Mesenchymal stem cell (in vitro differentiated cells and primary cell): ENCODE measurements at regions not wholly inside any gene's neighbourhood (a gene's known extent, or its start where the extent isn't known, plus 50 kb on each side); places are given as distances from the start of the nearest gene placed in this dataset.
"Not testable (repeated sequence)": the region's sequence is repeated elsewhere in the genome, so short reads cannot be mapped to it uniquely, and the experiment has no call there.

ENCODE experiments used
- DNase-seq: peaks from one replicate; pipeline ENCODE4 v3.0.0-alpha.2; 2013
- H2AFZ ChIP-seq: one replicate; pipeline ENCODE4 v1.6.1; 2013; ENCODE audit warnings: low read depth, mild to moderate bottlenecking, control low read depth, inconsistent platforms, low read length, moderate library complexity
- H2AK5ac ChIP-seq: 2 replicates; pipeline ENCODE4 v1.6.1; 2013; ENCODE audit warnings: low read length, moderate library complexity, mild to moderate bottlenecking, inconsistent platforms; ENCODE audit not compliant: severe bottlenecking
- H2BK120ac ChIP-seq: one replicate; pipeline ENCODE4 v1.6.1; 2013; ENCODE audit warnings: low read depth, mild to moderate bottlenecking, inconsistent platforms, low read length, moderate library complexity
- H2BK12ac ChIP-seq, 2 experiments: one replicate each; pipeline ENCODE4 v1.6.1; 2013; ENCODE audit warnings: inconsistent platforms in 2 of 2, low read length in 2 of 2, mild to moderate bottlenecking in 2 of 2, moderate library complexity in 2 of 2, control low read depth in 1 of 2
- H2BK15ac ChIP-seq: one replicate; pipeline ENCODE4 v1.6.1; 2013; ENCODE audit warnings: mild to moderate bottlenecking, low read depth, inconsistent platforms; ENCODE audit not compliant: poor library complexity, severe bottlenecking
- H2BK5ac ChIP-seq: 2 replicates; pipeline ENCODE4 v1.6.1; 2013; ENCODE audit warnings: low read depth, mild to moderate bottlenecking, low read length, control low read depth, inconsistent platforms; ENCODE audit not compliant: poor library complexity, severe bottlenecking
- H3K14ac ChIP-seq, 2 experiments: one replicate each; pipeline ENCODE4 v1.6.1; 2013; ENCODE audit warnings: inconsistent platforms in 2 of 2, low read length in 2 of 2, control low read depth in 1 of 2, mild to moderate bottlenecking in 1 of 2, moderate library complexity in 1 of 2
- H3K18ac ChIP-seq, 2 experiments: one replicate each; pipeline ENCODE4 v1.6.1; 2013; ENCODE audit warnings: inconsistent platforms in 2 of 2, low read length in 2 of 2, control low read depth in 1 of 2, low read depth in 1 of 2, mild to moderate bottlenecking in 1 of 2
- H3K23ac ChIP-seq, 2 experiments: one replicate each; pipeline ENCODE4 v1.6.1; 2013; ENCODE audit warnings: inconsistent platforms in 2 of 2, low read length in 2 of 2, mild to moderate bottlenecking in 2 of 2, moderate library complexity in 2 of 2, control low read depth in 1 of 2
- H3K27ac ChIP-seq: 2 replicates; pipeline ENCODE4 v1.5.1; 2013; ENCODE audit warnings: mild to moderate bottlenecking, moderate library complexity, low read length, control low read depth, inconsistent platforms; ENCODE audit not compliant: poor library complexity, severe bottlenecking
- H3K27me3 ChIP-seq, 2 experiments: 2 replicates each; pipeline versions ENCODE4 v1.6.1 to v1.7.0; 2013; ENCODE audit warnings: low read length in 2 of 2, mild to moderate bottlenecking in 2 of 2, moderate library complexity in 2 of 2, control low read depth in 1 of 2, inconsistent platforms in 1 of 2; ENCODE audit not compliant: control insufficient read depth in 1 of 2, insufficient read depth in 1 of 2
- H3K36me3 ChIP-seq, 2 experiments: 2 replicates each; pipeline versions ENCODE4 v1.6.1 to v1.7.0; 2013; ENCODE audit warnings: low read length in 2 of 2, control low read depth in 1 of 2, inconsistent platforms in 1 of 2, low read depth in 1 of 2, mild to moderate bottlenecking in 1 of 2; ENCODE audit not compliant: insufficient read depth in 2 of 2, control insufficient read depth in 1 of 2
- H3K4ac ChIP-seq, 2 experiments: one replicate each; pipeline ENCODE4 v1.6.1; 2013; ENCODE audit warnings: inconsistent platforms in 2 of 2, low read length in 2 of 2, mild to moderate bottlenecking in 2 of 2, moderate library complexity in 2 of 2, control low read depth in 1 of 2, low read depth in 1 of 2
- H3K4me1 ChIP-seq: 2 replicates; pipeline ENCODE4 v1.6.1; 2013; ENCODE audit warnings: low read depth, low read length, control low read depth; ENCODE audit not compliant: control insufficient read depth, insufficient read depth
- H3K4me2 ChIP-seq: 2 replicates; pipeline ENCODE4 v1.6.1; 2013; ENCODE audit warnings: low read length, mild to moderate bottlenecking, inconsistent platforms; ENCODE audit not compliant: poor library complexity, severe bottlenecking
- H3K4me3 ChIP-seq, 2 experiments: 2 replicates each; pipeline versions ENCODE4 v1.5.1 to v1.7.0; 2013; ENCODE audit warnings: low read length in 2 of 2, mild to moderate bottlenecking in 2 of 2, control low read depth in 1 of 2, low read depth in 1 of 2; ENCODE audit not compliant: insufficient read depth in 1 of 2
- H3K79me1 ChIP-seq: replicated peaks from 2 replicates; pipeline ENCODE4 v1.6.1; 2013; ENCODE audit warnings: mild to moderate bottlenecking, control low read depth, low read length, inconsistent platforms; ENCODE audit not compliant: poor library complexity, severe bottlenecking
- H3K9ac ChIP-seq: 2 replicates; pipeline ENCODE4 v1.7.0; 2013; ENCODE audit warnings: mild to moderate bottlenecking, low read length, moderate library complexity
- H3K9me3 ChIP-seq: 2 replicates; pipeline ENCODE4 v1.7.0; 2013; ENCODE audit warnings: mild to moderate bottlenecking, low read length; ENCODE audit not compliant: control insufficient read depth
- H4K8ac ChIP-seq: one replicate; pipeline ENCODE4 v1.6.1; 2013; ENCODE audit warnings: inconsistent platforms, mild to moderate bottlenecking, low read length, moderate library complexity
- H4K91ac ChIP-seq: one replicate; pipeline ENCODE4 v1.6.1; 2013; ENCODE audit warnings: mild to moderate bottlenecking, low read length, inconsistent platforms
- WGBS: methylation state at CpG from one replicate; pipeline ENCODE4 v1.1.7; 2013; ENCODE audit warnings: mixed read lengths; 5-methylcytosine and 5-hydroxymethylcytosine counted together

DNA sequence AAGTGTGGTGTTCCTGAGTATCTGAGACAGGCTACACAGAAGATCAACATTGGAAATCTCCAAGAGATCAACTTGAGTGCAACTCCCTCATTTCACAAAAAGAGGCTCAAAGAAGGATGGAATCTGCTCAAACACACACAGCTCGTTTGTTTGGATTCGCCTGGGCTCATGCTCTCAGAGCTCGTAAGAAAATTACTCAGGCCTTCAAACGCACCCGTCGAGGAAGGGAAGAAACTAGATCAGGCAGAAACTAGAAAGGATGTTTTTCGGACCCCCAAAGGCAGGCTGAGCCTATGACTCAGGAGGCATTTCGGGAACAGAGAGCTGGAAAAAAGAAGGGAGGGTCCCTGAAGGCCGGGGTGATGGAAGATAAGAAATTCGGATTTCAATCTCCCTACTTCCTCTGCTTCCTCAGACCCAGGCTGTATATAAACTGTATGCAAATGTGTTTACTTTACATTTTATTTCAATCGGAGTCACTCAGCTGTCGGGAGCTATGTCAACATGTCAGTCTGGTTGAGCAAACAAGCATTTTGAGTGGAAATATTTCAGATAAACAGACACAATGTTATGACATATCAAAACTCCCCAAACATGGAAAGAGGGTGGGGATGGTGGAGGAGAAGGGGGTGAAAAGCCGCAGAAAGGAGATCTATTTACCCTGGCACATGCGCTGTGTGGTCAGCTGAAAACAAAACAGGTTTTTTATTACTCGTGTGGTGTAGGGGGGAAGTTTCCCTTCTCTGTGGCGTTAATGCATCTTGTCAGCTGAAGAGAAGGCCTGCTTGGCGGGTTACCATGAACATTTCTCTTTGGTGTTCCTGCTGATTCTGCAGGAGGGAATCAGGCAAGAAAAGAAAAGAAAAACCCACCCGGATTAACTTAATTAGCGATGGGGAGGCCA, 129.1 kb upstream of the TBX3 start:
- Histone ChIP-seq H3K14ac (no peak overlapping the region), H3K4me3 (no peak overlapping the region), H2BK15ac (no peak overlapping the region), H3K23ac (no peak overlapping the region), H3K9me3 (no peaks in the 10 kb centered on the region), H3K79me1 (no peaks in the 10 kb centered on the region), H3K18ac (no peak overlapping the region), H3K4me2 (no peak overlapping the region), H2AK5ac (no peak overlapping the region), H3K27me3 (no peaks in the 10 kb centered on the region), H3K27ac (no peak overlapping the region), H4K8ac (peak overlapping the region; percentile 36), H4K91ac (no peak overlapping the region), H3K36me3 (no peaks in the 10 kb centered on the region), H3K9ac (no peak overlapping the region), H2AFZ (no peak overlapping the region), H2BK120ac (no peak overlapping the region), H3K4ac (peak overlapping the region in 1 of 2 experiments; percentile 59), H2BK12ac (no peak overlapping the region), H3K4me1 (no peaks in the 10 kb centered on the region), H2BK5ac (no peak overlapping the region)
- WGBS: 30% methylated on average over 16 of the region's 19 CpGs
- DNase-seq: peak; percentile 82

DNA sequence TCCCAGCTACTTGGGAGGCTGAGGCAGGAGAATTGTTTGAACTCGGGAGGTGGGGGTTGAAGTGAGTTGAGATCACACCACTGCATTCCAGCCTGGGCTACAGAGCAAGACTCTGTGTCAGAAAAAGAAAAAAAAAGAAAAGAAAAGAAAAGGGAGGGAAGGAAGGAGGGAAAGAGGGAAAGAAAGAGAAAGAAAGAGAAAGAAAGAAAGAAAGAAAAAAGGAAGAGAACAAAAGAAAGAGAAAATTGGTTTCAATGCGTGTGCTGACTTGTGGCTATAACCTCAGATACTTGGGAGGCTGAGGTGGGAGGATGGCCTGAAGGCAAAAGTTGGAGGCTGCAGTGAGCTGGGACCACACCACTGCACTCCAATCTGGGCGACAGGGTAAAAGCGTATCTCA, 128.4 kb upstream of the TBX3 start:
- H3K4me2 ChIP-seq: no peak overlapping the region
- H3K4ac ChIP-seq: no peak overlapping the region
- no peak overlapping the region for H3K23ac ChIP-seq
- WGBS: 97% methylated on average over 4 of the region's 4 CpGs
- no peak overlapping the region for H4K8ac ChIP-seq
- H3K36me3 ChIP-seq: no peaks in the 10 kb centered on the region
- no peak overlapping the region for H2AK5ac ChIP-seq
- no peak for DNase-seq
- no peaks in the 10 kb centered on the region for H3K27me3 ChIP-seq
- H4K91ac ChIP-seq: no peak overlapping the region
- no peak overlapping the region for H3K27ac ChIP-seq
- H3K18ac ChIP-seq: peak overlapping the region in 1 of 2 experiments; percentile 38
- no peak overlapping the region for H2AFZ ChIP-seq
- no peak overlapping the region for H2BK120ac ChIP-seq
- H3K4me3 ChIP-seq: no peak overlapping the region
- H3K4me1 ChIP-seq: no peaks in the 10 kb centered on the region
- H3K9me3 ChIP-seq: no peaks in the 10 kb centered on the region
- no peak overlapping the region for H2BK12ac ChIP-seq
- H3K14ac ChIP-seq: no peak overlapping the region
- H3K9ac ChIP-seq: no peak overlapping the region
- H3K79me1 ChIP-seq: no peaks in the 10 kb centered on the region
- H2BK5ac ChIP-seq: no peak overlapping the region
- H2BK15ac ChIP-seq: no peak overlapping the region

- WGBS: 78% methylated on average over 5 of the region's 5 CpGs
- H3K36me3 ChIP-seq: no peaks in the 10 kb centered on the region
These were observed 125.1 kb upstream of the TBX3 start for GRCh38 chr12:114809097-114809496.

DNA sequence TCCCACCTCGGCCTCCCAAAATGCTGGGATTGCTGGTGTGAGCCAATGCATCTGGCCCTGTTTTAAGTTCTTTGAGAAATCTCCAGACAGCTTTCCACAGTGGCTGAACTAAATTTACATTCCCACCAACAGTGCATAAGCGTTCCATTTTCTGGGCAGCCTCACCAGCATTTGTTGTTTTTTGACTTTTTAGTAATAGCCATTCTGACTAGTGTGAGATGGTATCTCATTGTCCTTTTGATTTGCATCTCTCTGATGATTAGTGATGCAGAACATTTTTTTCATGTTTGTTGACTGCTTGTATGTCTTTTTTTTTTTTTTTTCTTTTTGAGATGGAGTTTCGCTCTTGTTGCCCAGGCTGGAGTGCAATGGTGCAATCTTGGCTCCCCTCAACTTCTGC, 117.4 kb upstream of the TBX3 start:
- H3K27me3 ChIP-seq, H3K18ac ChIP-seq, H2BK120ac ChIP-seq, DNase-seq, H3K23ac ChIP-seq, H2AK5ac ChIP-seq, H3K4me1 ChIP-seq, H2BK12ac ChIP-seq, H3K36me3 ChIP-seq, H3K27ac ChIP-seq, H3K9ac ChIP-seq, H3K79me1 ChIP-seq, H4K91ac ChIP-seq, H3K4me2 ChIP-seq, H3K4ac ChIP-seq, H2BK5ac ChIP-seq, H4K8ac ChIP-seq, H2BK15ac ChIP-seq, H2AFZ ChIP-seq, H3K4me3 ChIP-seq, H3K9me3 ChIP-seq, H3K14ac ChIP-seq: not testable (repeated sequence)
- WGBS: 100% methylated on average over 3 of the region's 3 CpGs

More at GRCh38 chr12:114809097-114809496, 125.1 kb upstream of the TBX3 start:
- Histone ChIP-seq H2BK5ac (no peak overlapping the region), H3K79me1 (no peaks in the 10 kb centered on the region), H3K4me1 (no peaks in the 10 kb centered on the region), H4K8ac (no peak overlapping the region), H3K14ac (no peak overlapping the region), H3K27me3 (no peaks in the 10 kb centered on the region), H3K27ac (no peak overlapping the region), H3K4ac (peak overlapping the region in 1 of 2 experiments; percentile 9), H3K4me3 (no peak overlapping the region), H2AK5ac (no peak overlapping the region), H2BK120ac (no peak overlapping the region), H4K91ac (no peak overlapping the region), H3K23ac (no peak overlapping the region), H3K9ac (no peak overlapping the region), H2BK15ac (no peak overlapping the region), H2BK12ac (peak overlapping the region in 1 of 2 experiments; percentile 47), H2AFZ (no peak overlapping the region), H3K18ac (peak overlapping the region; percentile 18 to 42), H3K4me2 (no peak overlapping the region), H3K9me3 (no peaks in the 10 kb centered on the region)
- DNase-seq: no peak
